Bone marrow (tissue), 2 donors: ENCODE measurements at regions not wholly inside any gene's neighbourhood (a gene's known extent, or its start where the extent isn't known, plus 50 kb on each side); places are given as distances from the start of the nearest gene placed in this dataset.
"Not testable (repeated sequence)": the region's sequence is repeated elsewhere in the genome, so short reads cannot be mapped to it uniquely, and the experiment has no call there.

Experiments used
- DNase-seq, 2 donors: peaks; one replicate each; lab custom pipeline; 2025; lab: John Stamatoyannopoulos, UW

GRCh38 chr20:47982574-47983360, 197.5 kb upstream of the SULF2 start:
- no peak for DNase-seq

DNA sequence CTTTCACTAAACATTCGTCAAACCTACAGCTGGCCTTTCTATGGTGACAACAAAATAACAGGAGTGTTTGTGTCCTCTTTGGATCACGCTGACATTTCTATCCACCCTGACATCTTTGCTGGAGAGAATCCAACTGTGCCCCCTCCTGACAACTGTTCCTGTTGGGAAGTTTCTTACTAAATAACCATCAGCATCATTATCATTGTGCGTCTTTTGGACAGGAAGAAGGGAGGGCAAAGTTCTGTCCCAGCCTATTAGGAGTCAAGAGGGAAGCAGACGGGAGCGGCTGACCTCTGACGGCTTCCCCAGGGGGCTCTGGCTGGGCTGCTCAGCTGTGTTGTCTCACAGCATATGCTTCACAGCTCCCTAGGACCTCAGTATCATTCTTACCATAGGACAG, 195.9 kb upstream of the SULF2 start:
- DNase-seq: no peak

GRCh38 chr20:47980336-47981177, 195.3 kb upstream of the SULF2 start:
- no peak for DNase-seq

- not testable (repeated sequence) for DNase-seq
Measured at GRCh38 chr20:47979361-47980095, 194.2 kb upstream of the SULF2 start.

DNA sequence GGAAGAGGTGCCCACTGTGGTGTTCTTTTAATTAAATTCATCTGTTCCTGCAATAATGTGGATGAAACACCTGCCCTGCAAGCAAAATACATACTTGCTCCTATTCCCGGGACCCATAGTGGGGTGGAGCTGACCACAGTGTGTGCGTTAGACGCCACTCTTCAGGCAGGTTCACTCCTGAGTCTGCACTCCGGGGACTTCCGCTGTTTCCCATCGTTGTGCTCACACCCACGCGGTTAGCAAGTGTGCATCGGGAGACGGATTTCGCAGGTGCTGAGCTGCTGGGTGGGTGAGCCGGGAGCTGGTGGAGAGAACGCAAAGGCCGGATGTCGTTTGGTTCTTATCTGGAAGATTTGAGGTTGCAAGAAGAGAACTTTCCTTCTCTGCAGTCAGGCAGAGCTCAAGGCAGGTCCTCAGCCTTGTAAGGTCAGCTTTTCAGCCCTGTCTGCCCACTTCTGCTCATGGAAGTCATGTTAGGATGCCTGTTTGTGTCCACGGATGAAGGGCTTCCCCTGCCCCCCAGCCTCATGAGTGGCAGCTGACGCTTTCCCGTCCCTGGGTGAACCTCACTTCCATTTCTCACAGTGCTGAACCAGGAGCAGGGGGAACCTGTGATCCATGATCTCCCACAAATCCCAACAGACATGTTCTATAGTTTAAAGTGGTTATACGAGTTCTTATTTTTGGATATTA, 193.3 kb upstream of the SULF2 start:
- not testable (repeated sequence) for DNase-seq

DNA sequence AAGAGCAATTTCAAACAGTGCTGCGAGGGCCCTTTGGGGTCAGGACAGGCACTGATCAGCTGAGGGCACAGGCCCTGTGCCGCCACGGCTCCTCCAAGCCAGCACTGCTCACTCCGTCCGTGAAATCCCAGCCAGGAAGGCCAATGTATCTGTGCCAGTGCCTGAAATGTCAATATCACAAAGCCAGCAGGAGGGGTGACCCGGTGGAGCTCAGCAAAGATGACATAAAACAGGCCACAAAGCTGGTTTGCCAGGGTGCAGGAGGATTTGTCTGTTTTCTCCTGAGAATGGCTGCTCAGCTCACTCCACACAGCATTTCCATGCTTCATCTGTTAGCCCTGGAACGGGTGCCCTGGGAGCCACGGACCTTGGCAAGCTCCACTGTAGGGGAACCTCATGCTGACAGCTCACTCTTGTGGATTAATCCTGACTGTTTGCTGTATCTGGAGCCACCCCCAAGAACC, 192.5 kb upstream of the SULF2 start:
- not testable (repeated sequence) for DNase-seq

DNA sequence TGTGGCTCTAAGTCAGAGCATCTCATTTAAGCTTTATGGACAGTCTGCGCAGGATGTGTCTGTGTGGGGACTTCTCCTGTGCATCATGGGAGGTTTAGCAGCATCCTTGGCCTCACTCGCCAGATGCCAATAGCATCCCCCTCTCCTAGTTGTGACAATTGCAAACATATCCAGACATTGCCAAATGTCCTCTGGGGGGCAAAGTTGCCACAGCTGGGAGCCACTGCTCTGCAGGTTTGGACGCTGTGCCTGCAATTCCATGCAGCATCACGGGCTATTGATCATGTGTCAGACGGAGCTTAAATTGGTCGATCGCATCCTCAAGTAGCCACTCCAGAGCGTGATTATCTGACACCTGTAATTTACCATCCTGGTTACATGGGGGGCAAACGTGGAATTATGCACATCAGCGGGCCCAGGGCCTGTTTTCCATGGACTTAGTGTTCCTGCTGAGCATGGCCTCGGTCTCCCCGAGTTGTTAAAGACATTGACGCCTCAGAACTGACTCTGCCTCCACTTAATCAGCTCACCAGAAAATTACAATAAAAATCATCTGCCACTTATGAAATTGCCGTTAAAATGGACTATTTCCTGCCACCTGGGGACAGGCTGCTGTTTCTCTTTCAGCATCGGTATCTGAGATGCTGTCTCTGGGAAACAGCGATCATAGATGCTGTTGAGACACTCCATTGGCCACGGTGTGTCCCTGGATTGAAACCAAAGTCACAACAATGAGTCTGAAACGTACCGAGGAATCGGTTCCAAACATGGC, 191.9 kb upstream of the SULF2 start:
- DNase-seq: not testable (repeated sequence)

DNA sequence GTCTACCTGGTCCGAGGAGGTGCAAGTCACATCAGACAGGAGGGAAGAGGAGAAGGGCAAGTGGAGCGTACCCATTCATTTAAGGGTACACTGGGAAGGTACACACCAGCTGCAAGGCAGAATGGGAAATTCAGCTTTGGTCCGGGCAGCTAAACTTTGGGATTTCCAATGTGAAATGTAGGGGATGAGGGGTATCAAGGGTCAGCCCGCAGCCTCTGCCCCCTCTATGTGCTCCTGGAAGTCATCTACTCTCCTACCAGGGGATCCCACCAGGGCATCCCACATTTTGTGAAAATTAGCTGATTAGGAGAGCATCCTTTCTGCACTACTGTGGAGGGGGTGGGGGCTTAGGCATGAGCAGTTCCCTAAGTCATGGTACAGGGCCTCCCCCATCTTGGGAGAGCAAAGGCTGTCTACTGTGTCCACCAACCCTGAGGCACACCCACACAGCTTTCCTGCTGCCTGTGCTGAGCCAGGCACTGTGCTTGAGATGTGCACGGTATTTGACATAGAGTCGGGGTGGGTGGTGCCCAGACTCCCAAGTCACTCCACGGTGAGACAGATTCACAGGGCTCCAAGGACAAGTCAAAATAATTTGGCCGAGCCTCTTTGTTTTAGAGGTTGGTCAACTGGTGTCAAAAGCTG, 189.1 kb upstream of the SULF2 start:
- DNase-seq: no peak

- no peak for DNase-seq
Measured at GRCh38 chr20:47973519-47974233, 188.4 kb upstream of the SULF2 start.

DNA sequence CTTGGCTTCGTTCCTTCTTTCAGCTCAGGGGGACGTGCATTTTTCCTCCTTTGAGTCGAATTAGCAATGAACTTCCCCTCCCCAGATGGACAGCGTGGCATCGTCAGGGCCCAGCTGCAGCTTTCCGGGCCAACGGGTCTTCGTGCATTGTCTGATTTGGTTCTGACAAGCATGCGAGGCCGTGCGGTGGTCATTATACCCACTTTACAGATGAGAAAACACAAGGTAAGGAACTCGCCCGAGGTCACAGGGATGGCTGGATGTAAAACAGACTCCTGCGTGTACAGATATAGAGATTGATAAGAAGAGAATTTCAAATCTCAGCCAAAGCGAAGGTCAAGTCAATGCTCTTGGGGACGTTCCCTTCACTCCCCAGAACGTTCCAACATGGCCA, 187.6 kb upstream of the SULF2 start:
- no peak for DNase-seq

DNA sequence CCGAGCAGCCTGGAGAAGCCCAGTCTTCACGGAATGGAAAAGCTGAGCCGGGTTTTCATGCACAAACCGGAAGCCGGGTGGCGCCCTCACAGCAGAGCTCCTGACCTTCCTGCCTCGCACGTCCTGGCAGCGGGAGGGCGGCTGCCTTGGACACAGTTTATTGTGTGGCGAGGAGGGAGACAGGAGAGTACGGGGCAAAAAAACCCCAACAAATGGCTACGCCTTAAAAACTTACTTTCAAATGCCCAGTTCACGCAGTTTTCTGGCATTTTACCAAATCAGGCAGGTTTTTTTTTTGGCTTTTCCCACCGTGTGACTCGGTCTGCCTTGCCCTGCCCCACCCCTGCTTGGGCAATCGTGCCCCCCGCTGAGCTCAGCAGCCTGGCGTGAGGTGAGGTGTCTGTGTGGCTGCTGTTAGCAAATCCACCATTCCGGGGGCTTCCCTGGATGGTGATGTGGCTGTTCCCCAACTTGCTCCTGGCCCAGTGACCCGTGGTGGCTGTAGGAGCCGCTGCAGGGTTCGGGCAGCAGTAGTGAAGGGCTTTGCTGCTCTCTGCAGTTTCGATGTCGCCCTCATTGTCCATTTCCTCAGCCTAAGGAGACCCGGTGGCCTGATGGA, 187.1 kb upstream of the SULF2 start:
- DNase-seq: not testable (repeated sequence)

DNA sequence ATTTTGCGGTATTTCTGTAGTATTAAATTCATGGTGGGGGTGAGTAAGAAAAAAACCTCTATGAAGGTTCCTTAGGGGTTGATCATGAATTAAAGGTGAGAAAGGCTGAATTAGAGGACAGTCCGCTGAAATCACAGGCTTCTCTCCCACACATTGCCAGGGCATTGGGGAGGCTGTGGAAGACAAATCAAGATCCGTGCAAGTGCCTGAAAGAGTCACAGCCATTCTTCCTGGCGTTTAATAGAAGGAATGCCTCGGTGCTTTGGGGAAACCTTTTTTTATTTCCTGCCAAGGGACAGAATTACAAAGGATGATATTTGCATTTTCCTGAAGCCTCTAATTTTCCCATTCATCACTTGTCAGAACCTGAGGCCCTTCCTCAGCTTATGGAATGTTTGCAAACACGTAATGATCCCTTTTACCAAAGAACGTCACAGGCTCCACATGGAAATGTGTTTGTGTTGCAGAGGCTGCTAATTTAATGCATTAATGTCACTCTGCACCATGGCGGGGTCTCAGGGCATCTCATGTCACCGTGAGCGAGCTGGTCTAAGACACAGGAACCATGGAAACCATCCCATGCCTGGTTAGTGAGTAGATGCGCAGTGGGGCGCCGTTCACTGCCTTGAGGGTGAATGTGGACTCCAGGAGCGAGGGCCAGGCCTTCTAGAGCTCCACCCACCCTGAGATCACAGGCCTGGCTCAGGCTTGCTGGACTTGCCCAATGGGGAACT, 185.9 kb upstream of the SULF2 start:
- no peak for DNase-seq

DNA sequence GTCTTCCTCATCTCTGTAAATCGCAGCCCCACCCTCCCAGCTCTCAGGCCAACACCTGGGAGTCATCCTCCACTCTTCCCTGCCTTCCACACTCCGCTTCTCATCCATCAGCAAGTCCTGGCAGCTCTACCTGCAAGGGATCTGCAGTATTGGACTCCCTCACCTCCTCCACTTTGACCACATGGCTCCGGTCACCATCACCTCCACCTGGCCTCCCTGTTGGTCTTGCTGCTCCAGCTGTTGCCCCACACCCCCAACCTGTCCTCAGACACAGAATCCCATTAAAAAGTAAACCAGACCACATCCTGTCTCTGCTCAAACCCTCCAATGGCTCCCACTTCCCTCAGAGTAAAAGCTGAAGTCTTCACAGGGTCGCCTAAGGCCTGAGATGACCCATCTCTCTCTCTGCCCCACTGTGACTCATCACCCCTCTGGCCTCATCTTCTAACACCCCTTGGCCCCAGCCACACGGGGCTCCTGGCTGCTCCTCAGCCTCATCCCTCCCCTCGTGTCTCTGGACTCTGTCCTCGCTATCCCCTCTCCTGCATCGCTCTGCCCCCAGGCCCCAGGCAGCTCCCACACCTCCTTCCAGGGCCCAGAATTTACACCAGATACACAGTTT, 185.1 kb upstream of the SULF2 start:
- no peak for DNase-seq

DNA sequence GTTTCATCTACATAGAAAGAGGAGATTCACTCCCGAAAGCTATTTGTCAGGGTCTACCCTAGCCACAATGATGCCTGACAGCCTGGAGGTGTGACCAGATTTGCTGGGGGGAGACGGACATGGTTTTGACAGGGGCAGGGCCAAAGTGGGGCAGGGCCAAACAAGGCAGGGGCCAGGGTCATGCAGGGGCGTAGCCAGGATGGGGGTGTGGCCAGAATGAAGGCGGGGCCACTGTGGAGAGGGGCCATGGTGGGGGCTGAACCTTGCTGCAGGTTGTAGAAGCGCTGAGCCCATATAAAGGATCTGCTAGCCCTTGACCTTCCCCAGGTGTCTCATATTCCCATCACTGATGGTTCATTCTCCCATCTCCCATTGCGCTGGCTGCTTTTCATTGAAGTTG, 184.1 kb upstream of the SULF2 start:
- DNase-seq: no peak

DNA sequence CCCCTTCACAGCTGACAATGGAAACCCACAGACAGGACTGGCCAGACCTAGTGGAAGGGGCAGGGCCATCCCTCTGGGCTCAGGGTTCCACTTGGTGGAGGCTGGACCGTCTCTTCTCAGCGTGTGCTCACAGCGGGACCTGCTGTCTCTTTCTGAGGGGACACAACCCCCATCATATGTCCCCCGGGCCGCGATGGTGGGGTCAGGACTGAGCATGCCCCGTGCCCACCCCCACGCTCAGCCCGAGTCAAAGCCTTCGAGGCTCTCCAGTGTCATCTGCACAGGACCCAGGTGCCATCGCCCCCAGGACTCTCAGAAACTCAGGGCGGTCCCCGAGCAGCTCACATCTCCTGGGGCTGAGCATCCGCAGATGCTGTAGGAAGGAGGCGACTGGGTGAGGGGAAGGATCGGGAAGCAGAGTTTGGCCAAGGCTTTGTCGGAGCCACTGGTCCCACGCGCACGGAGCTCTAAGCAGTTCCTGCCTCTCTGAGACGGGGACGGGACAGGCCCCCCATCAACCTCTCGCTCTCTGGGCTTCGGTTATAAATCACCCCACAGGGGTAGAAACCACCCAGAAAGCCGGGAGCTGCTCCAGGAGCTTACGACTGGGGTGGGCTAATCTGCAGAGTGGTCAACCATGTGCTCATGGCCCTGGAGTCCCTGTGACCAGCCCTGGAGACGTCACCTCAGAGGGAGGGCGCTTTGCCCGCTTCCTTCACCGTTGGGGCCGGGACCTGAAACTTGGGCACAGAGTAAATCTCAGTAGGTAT, 183.4 kb upstream of the SULF2 start:
- no peak for DNase-seq

DNA sequence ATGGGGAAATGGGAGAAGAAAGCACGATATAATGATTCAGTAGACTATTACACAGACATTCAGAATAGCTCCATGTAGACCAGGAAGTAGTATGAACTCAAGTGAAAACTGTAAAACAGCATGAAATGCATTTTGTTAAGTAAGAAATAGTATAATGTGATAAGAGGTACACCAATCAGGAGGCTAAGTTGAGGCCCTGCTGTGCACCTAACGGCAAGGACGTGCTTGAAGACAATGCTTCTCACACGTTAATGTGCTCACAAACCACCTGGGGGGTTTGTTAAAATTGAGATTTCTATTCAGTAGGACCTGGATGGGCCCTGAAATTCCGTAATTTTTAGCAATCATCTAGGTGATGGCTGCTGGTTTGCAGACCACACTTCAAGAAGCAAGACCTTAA, 178.9 kb upstream of the SULF2 start:
- DNase-seq: no peak

DNA sequence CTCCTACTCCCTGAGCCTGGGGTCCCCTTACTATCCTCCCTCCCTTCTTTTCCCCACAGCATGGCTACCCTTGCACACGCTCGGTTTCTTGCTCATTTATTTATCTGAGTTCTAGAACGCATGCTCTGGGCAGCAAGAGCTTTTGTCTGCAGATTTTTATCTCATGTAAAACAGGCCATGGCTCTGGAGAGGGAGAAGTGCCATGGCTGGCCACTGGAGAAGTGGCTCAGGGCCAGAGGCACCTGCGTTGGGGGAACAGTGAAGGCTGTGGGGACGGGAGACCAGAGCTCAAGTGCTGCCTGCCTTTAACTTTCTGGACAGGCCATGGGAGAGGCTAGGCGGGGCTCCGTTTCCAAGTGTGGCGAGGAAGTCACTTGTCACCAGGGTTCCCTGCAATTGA, 177.7 kb upstream of the SULF2 start:
- DNase-seq: no peak
